Heart left ventricle (tissue), 16 donors: ENCODE measurements at regions not wholly inside any gene's neighbourhood (a gene's known extent, or its start where the extent isn't known, plus 50 kb on each side); places are given as distances from the start of the nearest gene placed in this dataset.

Source experiments
- ATAC-seq, 4 donors: fragments of 200-7000 bp; cut with Tn5 transposase; one replicate each; pipeline ENCODE4 v1.9.1; 2020 to 2022; ENCODE audit warnings: moderate library complexity in 4 of 4, mild to moderate bottlenecking in 3 of 4, moderate number of reproducible peaks in 1 of 4
- DNase-seq, 5 donors: peaks; one replicate each; pipeline ENCODE4 v3.0.0-alpha.2; 2020
- H3K27ac ChIP-seq, 12 donors: fragments of 200-600 bp; sonication (generic) in 4 of 12; one replicate each; pipeline versions ENCODE4 v1.5.0 to v1.8.0; 2016 to 2022; ENCODE audit warnings: mild to moderate bottlenecking in 2 of 12
- H3K27me3 ChIP-seq, 9 donors: fragments of 200-600 bp; sonication (generic) in 2 of 9; one replicate each; pipeline versions ENCODE4 v1.5.1 to v1.8.0; 2016 to 2022; ENCODE audit warnings: mild to moderate bottlenecking in 3 of 9
- H3K36me3 ChIP-seq, 9 donors: fragments of 200-600 bp; sonication (generic) in 2 of 9; one replicate each; pipeline versions ENCODE4 v1.5.0 to v1.8.0; 2018 to 2022; ENCODE audit warnings: mild to moderate bottlenecking in 2 of 9
- H3K4me1 ChIP-seq, 12 donors: fragments of 200-600 bp; sonication (generic) in 4 of 12; one replicate each; pipeline versions ENCODE4 v1.5.0 to v1.8.0; 2016 to 2022; ENCODE audit warnings: mild to moderate bottlenecking in 3 of 12
- H3K4me3 ChIP-seq, 12 donors: fragments of 200-600 bp; sonication (generic) in 4 of 12; one replicate each; pipeline versions ENCODE4 v1.5.0 to v1.8.0; 2017 to 2022; ENCODE audit warnings: mild to moderate bottlenecking in 9 of 12, moderate library complexity in 4 of 12
- H3K9me3 ChIP-seq, 12 donors: fragments of 200-600 bp; sonication (generic) in 4 of 12; one replicate each; pipeline versions ENCODE4 v1.5.0 to v1.8.0; 2016 to 2022; ENCODE audit warnings: mild to moderate bottlenecking in 1 of 12
- POLR2A ChIP-seq, 2 donors: fragments of 450-650 bp; IDR thresholded peaks; one replicate each; pipeline ENCODE4 v1.6.1; 2017; ENCODE audit warnings: antibody characterized with exemption in 2 of 2, mild to moderate bottlenecking in 2 of 2, moderate library complexity in 2 of 2
- WGBS, 4 donors: extraction: QIAGEN DNeasy Blood & Tissue Kit in 2 of 4; methylation state at CpG; one replicate each; pipeline versions ENCODE4 v1.1.5 to v1.1.7; 2013 to 2018; 5-methylcytosine and 5-hydroxymethylcytosine counted together
- intact Hi-C, 10 donors: fragments of 100-400 bp; cut with DNase I; formaldehyde crosslinking; loops; one replicate each; pipeline versions ENCODE4 v1.11.1 to v1.14.2; 2022
- TF ChIP-seq, protein P1 (sequence below), 12 donors: fragments of 200-600 bp; sonication (generic) in 4 of 12; IDR thresholded peaks; one replicate each; pipeline versions ENCODE4 v1.5.0 to v1.8.0; 2018 to 2022; ENCODE audit warnings: antibody characterized with exemption in 12 of 12, mild to moderate bottlenecking in 5 of 12
- donor health status: ischemic (EF 13 %, LVEDD 7.1; RV severe dilation, severe dysfunction).
- donor health status: healthy with polysubstance abuse.
- donor health status: DM: no; HTN: yes; CAD: no.
- donor health status: DM: no; HTN: no; CAD: no.
- donor health status: ischemic (EF 25% LVEDD 6.9; RV normal size, moderate dysfunction).
- donor health status: ischemic (EF 25% LVEDD 5.7; RV mildly dilated, moderate dysfunction).
- donor health status: healthy.
- donor health status: DM: yes; HTN: yes; CAD: no.
- donor health status: ischemic (EF 35%, LVEDD 5.7; RV mildly dilated, moderate dysfunction).
- donor health status: nonischemic (EF 11% LVEDD 7.7; RV severe dilation, severe dysfunction).
- donor health status: DM: yes; HTN: yes; CAD: no.
- donor health status: PGD.
- donor health status: ischemic (EF 29% LVEDD 5.4; RV normal size, mild dysfunction).
- donor health status: nonischemic (EF 23%, LVEDD 6.1; RV moderate dilation, normal function).

DNA sequence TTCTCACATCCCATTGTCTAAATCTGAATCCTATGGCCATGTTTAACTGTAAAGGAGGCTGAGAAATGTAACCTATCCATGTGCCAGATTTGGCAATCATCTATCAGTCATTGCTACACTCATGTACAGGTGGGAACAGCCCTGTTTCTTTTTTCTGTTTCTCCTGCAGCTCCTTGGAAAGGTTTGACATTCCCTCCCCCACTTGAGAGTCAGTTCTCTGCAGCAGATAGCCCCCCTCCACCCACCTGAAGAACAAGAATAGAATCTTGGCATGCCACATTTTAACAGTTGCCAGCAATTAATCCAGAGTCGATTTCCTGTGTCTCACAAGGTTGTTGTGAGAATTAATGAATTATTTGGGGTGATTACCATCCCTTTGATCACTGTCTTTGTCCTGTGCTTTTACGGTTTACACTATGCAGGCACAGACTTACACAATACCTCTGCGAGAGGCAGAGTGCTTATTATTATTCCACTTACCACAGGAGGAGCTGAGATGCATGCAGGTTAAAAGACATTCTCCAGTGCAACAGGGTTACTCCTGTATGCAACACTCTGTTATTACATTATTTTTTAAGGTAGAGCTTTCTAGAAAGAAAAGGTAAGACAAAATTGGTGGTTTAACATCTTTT, 351.0 kb upstream of the THRB start:
- H3K36me3 ChIP-seq = no peaks in the 10 kb centered on the region
- H3K4me3 ChIP-seq = no peak overlapping the region
- ATAC-seq (no peak), DNase-seq (no peak)
- intact Hi-C loops = no loop called here
- peaks cover 0 to 4% (median 0%) of the 10 kb centered on the region in 9 donors for H3K27me3 ChIP-seq
- H3K4me1 ChIP-seq = no peaks in the 10 kb centered on the region
- no peaks in the 10 kb centered on the region for H3K9me3 ChIP-seq
- no peak overlapping the region for H3K27ac ChIP-seq
- WGBS, 4 donors = 62 to 78% (median 67%) methylated on average over 3 of the region's 3 CpGs
- no peak for TF ChIP-seq POLR2A (IDR thresholded peaks at IDR 0.05)
- TF ChIP-seq, protein P1, sequence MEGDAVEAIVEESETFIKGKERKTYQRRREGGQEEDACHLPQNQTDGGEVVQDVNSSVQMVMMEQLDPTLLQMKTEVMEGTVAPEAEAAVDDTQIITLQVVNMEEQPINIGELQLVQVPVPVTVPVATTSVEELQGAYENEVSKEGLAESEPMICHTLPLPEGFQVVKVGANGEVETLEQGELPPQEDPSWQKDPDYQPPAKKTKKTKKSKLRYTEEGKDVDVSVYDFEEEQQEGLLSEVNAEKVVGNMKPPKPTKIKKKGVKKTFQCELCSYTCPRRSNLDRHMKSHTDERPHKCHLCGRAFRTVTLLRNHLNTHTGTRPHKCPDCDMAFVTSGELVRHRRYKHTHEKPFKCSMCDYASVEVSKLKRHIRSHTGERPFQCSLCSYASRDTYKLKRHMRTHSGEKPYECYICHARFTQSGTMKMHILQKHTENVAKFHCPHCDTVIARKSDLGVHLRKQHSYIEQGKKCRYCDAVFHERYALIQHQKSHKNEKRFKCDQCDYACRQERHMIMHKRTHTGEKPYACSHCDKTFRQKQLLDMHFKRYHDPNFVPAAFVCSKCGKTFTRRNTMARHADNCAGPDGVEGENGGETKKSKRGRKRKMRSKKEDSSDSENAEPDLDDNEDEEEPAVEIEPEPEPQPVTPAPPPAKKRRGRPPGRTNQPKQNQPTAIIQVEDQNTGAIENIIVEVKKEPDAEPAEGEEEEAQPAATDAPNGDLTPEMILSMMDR (IDR thresholded peaks at IDR 0.05) = no peak

DNA sequence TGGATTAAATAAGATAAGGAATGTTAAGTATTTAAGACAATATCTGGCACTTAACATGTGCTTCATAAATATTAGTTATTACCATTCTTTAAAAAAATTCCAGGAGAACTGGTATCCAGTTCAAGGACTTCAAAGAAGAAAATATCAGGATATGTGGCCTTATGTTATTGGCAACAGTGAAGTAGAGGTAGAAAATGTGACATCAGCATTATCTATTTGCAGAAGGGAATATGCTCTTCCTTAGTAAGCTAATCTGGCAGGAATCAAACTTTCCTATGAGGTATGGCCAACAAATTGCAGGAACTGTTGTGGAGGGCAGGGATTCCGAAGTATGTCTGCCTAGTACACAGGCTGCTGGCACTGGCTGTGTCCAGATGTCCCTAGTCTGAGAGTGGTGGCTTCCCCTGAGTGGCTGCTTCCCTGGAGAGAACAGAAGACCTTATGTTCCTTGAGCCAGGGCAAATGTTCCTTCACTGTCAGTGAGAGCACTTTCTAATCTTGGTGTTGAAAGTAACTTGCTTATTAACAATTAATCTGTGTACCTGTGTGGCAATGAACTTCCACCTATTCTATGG, 351.7 kb upstream of the THRB start:
- Histone ChIP-seq H3K9me3 (no peaks in the 10 kb centered on the region), H3K4me1 (no peaks in the 10 kb centered on the region), H3K36me3 (no peaks in the 10 kb centered on the region), H3K27ac (no peak overlapping the region), H3K27me3 (no peaks in the 10 kb centered on the region), H3K4me3 (no peak overlapping the region)
- WGBS, 4 donors = 47 to 75% (median 59%) methylated on average over 1 of the region's 1 CpG
- TF ChIP-seq POLR2A (IDR thresholded peaks at IDR 0.05) = no peak
- TF ChIP-seq, protein P1 (IDR thresholded peaks at IDR 0.05) = no peak
- ATAC-seq (no peak), DNase-seq (no peak)
- intact Hi-C loops = no loop called here

DNA sequence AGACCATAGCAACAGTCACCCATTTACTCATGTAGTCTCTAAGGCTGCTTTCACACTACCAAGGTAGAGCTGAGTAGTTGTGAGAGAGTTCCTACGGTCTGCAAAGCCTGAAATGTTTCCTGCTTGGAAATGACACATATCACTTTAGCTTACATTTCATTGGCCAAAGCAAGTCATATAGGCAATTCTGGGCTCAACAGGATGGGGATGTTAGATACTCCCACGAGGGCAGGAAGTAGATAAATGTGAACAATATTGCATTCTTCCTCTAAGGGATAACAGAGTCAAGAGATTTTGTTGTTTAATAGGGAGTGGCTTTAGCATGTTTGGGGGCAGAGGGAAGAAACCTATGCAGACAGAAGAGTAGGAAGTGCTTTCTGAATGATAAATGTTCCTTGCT, 355.6 kb upstream of the THRB start:
- Histone ChIP-seq H3K4me3 (no peak overlapping the region), H3K9me3 (no peaks in the 10 kb centered on the region), H3K4me1 (no peaks in the 10 kb centered on the region), H3K27me3 (no peaks in the 10 kb centered on the region), H3K27ac (no peak overlapping the region), H3K36me3 (no peaks in the 10 kb centered on the region)
- ATAC-seq (no peak), DNase-seq (no peak)
- TF ChIP-seq, protein P1 (IDR thresholded peaks at IDR 0.05) = no peak
- no peak for TF ChIP-seq POLR2A (IDR thresholded peaks at IDR 0.05)
- 25 to 40% (median 36%) methylated on average over 2 of the region's 2 CpGs for WGBS, 4 donors
- intact Hi-C loops = no loop called here

DNA sequence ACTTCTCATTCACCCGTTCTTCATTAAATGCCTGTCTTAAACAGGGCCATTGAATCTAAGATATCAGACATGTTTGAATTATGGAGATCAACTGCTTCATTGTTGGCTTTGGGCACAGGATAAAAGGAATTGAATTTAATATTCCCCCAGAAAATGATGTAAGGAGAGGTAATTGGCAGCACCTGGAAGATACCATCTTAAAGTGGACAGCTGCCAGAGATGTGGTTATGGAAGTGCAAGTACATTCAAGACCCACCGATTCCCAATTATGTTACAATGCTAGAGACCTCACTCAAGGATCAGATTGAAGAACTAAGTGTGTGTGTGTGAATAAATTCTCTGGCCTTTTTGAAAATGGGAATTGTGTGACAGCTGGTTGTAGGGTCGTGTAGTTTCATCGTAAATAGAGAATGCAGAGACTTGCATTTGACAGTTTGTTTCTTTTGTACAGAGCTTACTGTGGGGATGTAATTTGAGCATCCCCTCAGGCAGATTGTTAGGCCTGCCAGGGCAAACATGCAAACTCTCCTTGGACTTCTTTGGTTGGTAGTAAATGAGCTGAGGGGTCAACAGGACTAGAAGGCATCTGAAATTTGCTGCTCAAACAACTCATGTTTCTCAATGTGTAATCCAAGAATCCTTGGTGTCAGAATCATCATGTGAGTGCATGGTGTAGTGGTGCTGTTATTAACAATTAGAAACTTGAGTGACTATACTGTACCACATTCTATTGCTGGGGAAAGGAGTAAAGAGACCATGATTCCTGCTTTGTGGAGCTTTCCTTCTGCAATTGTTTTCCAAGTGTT, 359.2 kb upstream of the THRB start:
- intact Hi-C loops = no loop called here
- ATAC-seq (no peak), DNase-seq (no peak)
- no peaks in the 10 kb centered on the region for H3K36me3 ChIP-seq
- TF ChIP-seq POLR2A (IDR thresholded peaks at IDR 0.05) = no peak
- TF ChIP-seq, protein P1 (IDR thresholded peaks at IDR 0.05) = no peak
- no peaks in the 10 kb centered on the region for H3K9me3 ChIP-seq
- no peak overlapping the region for H3K27ac ChIP-seq
- H3K4me1 ChIP-seq = no peaks in the 10 kb centered on the region
- WGBS, 4 donors = 84 to 91% (median 86%) methylated on average over 4 of the region's 4 CpGs
- no peaks in the 10 kb centered on the region for H3K27me3 ChIP-seq
- no peak overlapping the region for H3K4me3 ChIP-seq
